Right lobe of liver (tissue), 6 donors: ENCODE measurements at regions not wholly inside any gene's neighbourhood (a gene's known extent, or its start where the extent isn't known, plus 50 kb on each side); places are given as distances from the start of the nearest gene placed in this dataset.

ENCODE experiments used
- ATAC-seq, 4 donors: fragments of 200-7000 bp; cut with Tn5 transposase; one replicate each; pipeline ENCODE4 v1.9.1; 2020; ENCODE audit warnings: mild to moderate bottlenecking in 4 of 4, moderate library complexity in 4 of 4
- DNase-seq, 3 donors: peaks; one replicate each; pipeline ENCODE4 v3.0.0-alpha.2; 2020
- H3K27ac ChIP-seq, 3 donors: fragments of 200-600 bp; one replicate each; pipeline ENCODE4 v1.8.0; 2022
- H3K27me3 ChIP-seq, 2 donors: fragments of 200-600 bp; one replicate each; pipeline ENCODE4 v1.8.0; 2022
- H3K36me3 ChIP-seq, 4 donors: fragments of 200-600 bp; sonication (generic) in 1 of 4; one replicate each; pipeline versions ENCODE4 v1.5.1 to v1.8.0; 2017 to 2022; ENCODE audit warnings: control low read depth in 1 of 4
- H3K4me1 ChIP-seq, 4 donors: fragments of 200-600 bp; sonication (generic) in 1 of 4; one replicate each; pipeline versions ENCODE4 v1.5.1 to v1.8.0; 2017 to 2022; ENCODE audit warnings: control low read depth in 1 of 4
- H3K4me3 ChIP-seq, 3 donors: fragments of 200-600 bp; one replicate each; pipeline ENCODE4 v1.8.0; 2022
- H3K9me3 ChIP-seq, 4 donors: fragments of 200-600 bp; sonication (generic) in 1 of 4; one replicate each; pipeline versions ENCODE4 v1.5.1 to v1.8.0; 2017 to 2022; ENCODE audit warnings: control low read depth in 1 of 4
- POLR2A ChIP-seq: fragments of 450-650 bp; IDR thresholded peaks from one replicate; pipeline ENCODE4 v1.6.1; 2017; ENCODE audit warnings: antibody characterized with exemption, mild to moderate bottlenecking
- WGBS: methylation state at CpG from one replicate; pipeline ENCODE4 v1.1.6; 2018; ENCODE audit warnings: low coverage, low lambda C conversion rate; ENCODE audit not compliant: insufficient coverage; ENCODE audit errors: missing lambda C conversion rate; 5-methylcytosine and 5-hydroxymethylcytosine counted together
- intact Hi-C, 2 donors: fragments of 100-400 bp; cut with DNase I; formaldehyde crosslinking; loops; one replicate each; pipeline versions ENCODE4 v1.11.2 to v1.14.1; 2022
- TF ChIP-seq, protein P1 (sequence below), 4 donors: fragments of 200-600 bp in 3 of 4; fragments of 450-650 bp in 1 of 4; IDR thresholded peaks; one replicate each; pipeline versions ENCODE4 v1.5.1 to v1.8.0; 2016 to 2022; ENCODE audit warnings: antibody characterized with exemption in 4 of 4, mild to moderate bottlenecking in 2 of 4
- donor health status: DM: no; HTN: yes; CAD: no.
- donor health status: DM: no; HTN: no; CAD: no.
- donor health status: DM: no; HTN: no; CAD: no.
- donor health status: DM: no; HTN: yes; CAD: no.
- donor health status: DM: no; HTN: yes; CAD: no.

DNA sequence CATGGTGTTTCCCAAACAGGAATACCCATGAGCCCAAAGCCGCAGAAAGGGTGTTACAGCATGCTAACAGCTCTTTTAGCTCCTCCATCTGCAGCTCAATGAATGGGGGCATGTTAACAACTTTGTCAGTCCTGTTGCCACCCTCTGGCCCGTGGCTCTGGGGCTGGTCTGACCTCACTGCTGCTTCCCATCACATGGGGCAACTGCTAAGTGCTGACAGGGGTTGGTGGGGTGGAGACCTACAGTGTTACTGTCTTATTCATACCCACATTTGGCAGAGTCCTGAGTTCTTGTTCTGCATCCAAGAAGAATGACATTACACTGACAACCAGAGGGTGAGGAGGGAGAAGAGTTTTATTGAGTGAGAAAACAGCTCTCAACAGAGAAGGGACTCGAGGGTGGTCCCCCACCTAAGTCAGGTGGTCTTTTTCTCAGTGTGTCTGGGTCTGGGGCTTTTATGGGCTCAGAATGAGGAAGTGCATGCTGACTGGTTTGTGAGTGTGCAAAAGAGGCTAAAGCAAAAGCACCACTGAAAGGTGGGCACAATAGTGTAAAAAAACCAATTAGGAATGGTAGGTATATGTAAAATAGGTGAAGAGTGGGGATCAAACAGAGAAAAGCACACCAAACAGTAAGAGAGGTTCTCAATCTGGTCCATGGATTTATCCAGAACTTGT is 1952.0 kb upstream of the PCDH20 start:
- Histone ChIP-seq H3K4me3 (no peak overlapping the region), H3K27ac (no peak overlapping the region), H3K27me3 (no peaks in the 10 kb centered on the region), H3K4me1 (no peaks in the 10 kb centered on the region), H3K9me3 (no peaks in the 10 kb centered on the region), H3K36me3 (no peaks in the 10 kb centered on the region)
- WGBS = 0% methylated on average over 2 of the region's 3 CpGs
- intact Hi-C loops = no loop called here
- DNase-seq = no peak
- TF ChIP-seq, protein P1, sequence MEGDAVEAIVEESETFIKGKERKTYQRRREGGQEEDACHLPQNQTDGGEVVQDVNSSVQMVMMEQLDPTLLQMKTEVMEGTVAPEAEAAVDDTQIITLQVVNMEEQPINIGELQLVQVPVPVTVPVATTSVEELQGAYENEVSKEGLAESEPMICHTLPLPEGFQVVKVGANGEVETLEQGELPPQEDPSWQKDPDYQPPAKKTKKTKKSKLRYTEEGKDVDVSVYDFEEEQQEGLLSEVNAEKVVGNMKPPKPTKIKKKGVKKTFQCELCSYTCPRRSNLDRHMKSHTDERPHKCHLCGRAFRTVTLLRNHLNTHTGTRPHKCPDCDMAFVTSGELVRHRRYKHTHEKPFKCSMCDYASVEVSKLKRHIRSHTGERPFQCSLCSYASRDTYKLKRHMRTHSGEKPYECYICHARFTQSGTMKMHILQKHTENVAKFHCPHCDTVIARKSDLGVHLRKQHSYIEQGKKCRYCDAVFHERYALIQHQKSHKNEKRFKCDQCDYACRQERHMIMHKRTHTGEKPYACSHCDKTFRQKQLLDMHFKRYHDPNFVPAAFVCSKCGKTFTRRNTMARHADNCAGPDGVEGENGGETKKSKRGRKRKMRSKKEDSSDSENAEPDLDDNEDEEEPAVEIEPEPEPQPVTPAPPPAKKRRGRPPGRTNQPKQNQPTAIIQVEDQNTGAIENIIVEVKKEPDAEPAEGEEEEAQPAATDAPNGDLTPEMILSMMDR (IDR thresholded peaks at IDR 0.05) = no peak
- no peak for TF ChIP-seq POLR2A
- ATAC-seq = no peak

DNA sequence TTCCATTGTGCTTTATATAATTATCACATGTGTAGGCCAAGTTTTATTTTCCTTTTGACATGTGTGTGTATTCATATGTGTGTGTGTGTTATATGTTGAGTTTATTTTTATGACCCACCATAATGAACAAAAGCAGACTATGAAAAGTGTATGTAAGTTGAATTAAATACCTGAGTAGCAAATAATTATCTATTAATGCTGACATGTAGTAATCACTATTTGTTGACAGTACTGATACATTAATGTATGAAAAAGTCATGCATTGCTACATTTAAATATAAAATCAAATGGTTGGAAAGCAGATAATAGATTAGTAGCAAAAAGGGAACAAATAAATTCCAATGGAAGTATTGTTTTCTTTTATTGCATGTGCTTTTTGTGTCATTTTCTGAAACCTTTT is 1948.5 kb upstream of the PCDH20 start:
- Histone ChIP-seq H3K36me3 (no peaks in the 10 kb centered on the region), H3K27ac (no peak overlapping the region), H3K9me3 (no peaks in the 10 kb centered on the region), H3K27me3 (no peaks in the 10 kb centered on the region), H3K4me1 (no peaks in the 10 kb centered on the region), H3K4me3 (no peak overlapping the region)
- intact Hi-C loops = no loop called here
- no peak for TF ChIP-seq POLR2A
- TF ChIP-seq, protein P1 (IDR thresholded peaks at IDR 0.05) = no peak
- DNase-seq (no peak), ATAC-seq (no peak)

DNA sequence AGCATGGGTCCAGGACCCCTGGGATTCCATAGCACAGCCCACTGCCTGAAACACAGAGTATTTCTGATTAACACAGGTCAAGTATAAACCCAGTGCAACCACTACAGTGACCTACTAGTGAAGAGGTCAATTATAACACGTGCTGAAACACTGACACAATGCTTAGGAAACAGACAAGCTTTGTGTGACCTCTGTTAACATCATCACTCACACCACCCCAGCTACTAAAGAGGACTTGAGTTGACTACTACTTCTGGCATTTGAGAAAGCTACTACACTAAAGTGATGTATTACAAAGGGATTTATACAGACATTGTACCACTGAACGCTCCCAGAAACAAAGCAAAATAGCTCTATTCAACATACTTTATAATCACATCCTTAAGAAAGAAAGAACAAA is 1935.9 kb upstream of the PCDH20 start:
- no peak for TF ChIP-seq POLR2A
- TF ChIP-seq, protein P1 (IDR thresholded peaks at IDR 0.05) = no peak
- intact Hi-C loops = no loop called here
- no peak overlapping the region for H3K27ac ChIP-seq
- no peak overlapping the region for H3K4me3 ChIP-seq
- no peaks in the 10 kb centered on the region for H3K9me3 ChIP-seq
- DNase-seq = no peak
- H3K4me1 ChIP-seq = no peaks in the 10 kb centered on the region
- no peaks in the 10 kb centered on the region for H3K27me3 ChIP-seq
- 42% methylated on average over 2 of the region's 2 CpGs for WGBS
- H3K36me3 ChIP-seq = no peaks in the 10 kb centered on the region
- no peak for ATAC-seq

DNA sequence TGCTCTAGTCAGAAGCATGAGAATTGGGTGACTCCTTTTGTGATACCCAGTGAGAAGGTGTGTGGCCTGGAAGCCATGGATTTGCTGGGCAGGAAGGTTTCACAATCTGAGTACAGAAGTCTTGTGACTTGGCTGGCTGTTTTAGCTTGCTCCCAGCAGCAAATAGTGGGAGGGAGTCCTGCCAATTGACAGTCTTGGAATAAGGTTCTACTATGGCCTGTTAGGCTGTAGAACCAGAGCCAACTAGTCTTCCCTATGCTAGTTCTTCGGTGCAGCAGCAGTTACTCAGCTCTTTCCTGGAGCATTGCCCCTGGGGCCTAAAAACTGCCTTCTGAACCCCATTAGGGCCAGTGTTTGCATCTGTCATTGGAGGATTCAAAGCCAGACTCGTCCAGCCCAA is 1935.4 kb upstream of the PCDH20 start:
- no peaks in the 10 kb centered on the region for H3K9me3 ChIP-seq
- no peaks in the 10 kb centered on the region for H3K36me3 ChIP-seq
- no peak overlapping the region for H3K27ac ChIP-seq
- ATAC-seq (peak in 1 of 4 donors; percentile 28), DNase-seq (no peak)
- H3K4me3 ChIP-seq = no peak overlapping the region
- no peaks in the 10 kb centered on the region for H3K4me1 ChIP-seq
- intact Hi-C loops = no loop called here
- H3K27me3 ChIP-seq = no peaks in the 10 kb centered on the region
- no peak for TF ChIP-seq POLR2A
- TF ChIP-seq, protein P1 (IDR thresholded peaks at IDR 0.05) = no peak
- WGBS = 40% methylated on average over 1 of the region's 2 CpGs

DNA sequence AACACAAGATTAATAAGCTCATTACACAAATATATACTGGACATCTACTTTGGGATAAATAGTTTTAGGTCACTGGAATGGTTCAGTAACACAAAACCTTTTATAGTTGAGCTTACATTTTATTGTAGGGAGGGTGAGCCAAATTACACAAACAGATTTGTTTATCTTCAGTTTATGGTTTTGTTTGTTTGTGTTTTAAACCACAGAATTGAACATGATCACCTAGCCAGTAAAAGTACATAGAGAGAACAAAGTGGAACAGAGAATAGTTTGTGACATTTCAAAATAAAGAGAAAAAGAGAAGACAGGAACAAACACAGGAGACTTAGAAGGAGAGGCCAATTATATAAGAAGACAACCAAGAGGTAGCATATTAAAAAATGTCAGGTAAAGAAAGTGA is 1930.2 kb upstream of the PCDH20 start:
- H3K9me3 ChIP-seq = no peaks in the 10 kb centered on the region
- H3K27me3 ChIP-seq = no peaks in the 10 kb centered on the region
- TF ChIP-seq, protein P1 (IDR thresholded peaks at IDR 0.05) = no peak
- no peak for TF ChIP-seq POLR2A
- no peaks in the 10 kb centered on the region for H3K4me1 ChIP-seq
- no peak for ATAC-seq
- no peak for DNase-seq
- H3K27ac ChIP-seq = no peak overlapping the region
- no peak overlapping the region for H3K4me3 ChIP-seq
- intact Hi-C loops = no loop called here
- no peaks in the 10 kb centered on the region for H3K36me3 ChIP-seq
